ENCODE measurements at regions not wholly inside any gene's neighbourhood (a gene's known extent, or its start where the extent isn't known, plus 50 kb on each side); places are given as distances from the start of the nearest gene placed in this dataset.

DNA sequence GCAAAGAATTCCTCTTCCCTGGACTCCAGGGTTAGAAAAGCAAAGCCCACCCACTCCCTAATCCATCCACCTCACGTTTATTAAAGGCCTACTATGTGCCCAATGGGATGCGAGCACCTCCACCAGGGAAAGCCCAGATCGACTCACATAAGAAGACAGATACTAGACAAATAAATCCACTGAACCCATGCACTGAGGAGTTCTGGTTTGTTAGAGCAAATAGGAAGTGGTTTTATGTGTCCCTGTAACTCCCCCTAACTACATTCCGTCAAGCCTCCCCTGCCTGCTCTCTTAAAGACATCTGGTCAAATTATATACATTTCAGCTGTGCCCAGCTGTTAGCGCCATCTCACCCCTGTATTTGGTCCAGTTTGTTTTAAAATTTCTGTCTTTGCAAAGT lies 218.5 kb upstream of the RPL38 start:
- ChIA-PET CTCF (interaction anchor here (1.5 kb wide), 1 partner anchor 555 kb away, joined by 3 read pairs; no protein-coding TSS in a partner anchor), POLR2A (no interaction called here)
- TF ChIP-seq, protein P1, sequence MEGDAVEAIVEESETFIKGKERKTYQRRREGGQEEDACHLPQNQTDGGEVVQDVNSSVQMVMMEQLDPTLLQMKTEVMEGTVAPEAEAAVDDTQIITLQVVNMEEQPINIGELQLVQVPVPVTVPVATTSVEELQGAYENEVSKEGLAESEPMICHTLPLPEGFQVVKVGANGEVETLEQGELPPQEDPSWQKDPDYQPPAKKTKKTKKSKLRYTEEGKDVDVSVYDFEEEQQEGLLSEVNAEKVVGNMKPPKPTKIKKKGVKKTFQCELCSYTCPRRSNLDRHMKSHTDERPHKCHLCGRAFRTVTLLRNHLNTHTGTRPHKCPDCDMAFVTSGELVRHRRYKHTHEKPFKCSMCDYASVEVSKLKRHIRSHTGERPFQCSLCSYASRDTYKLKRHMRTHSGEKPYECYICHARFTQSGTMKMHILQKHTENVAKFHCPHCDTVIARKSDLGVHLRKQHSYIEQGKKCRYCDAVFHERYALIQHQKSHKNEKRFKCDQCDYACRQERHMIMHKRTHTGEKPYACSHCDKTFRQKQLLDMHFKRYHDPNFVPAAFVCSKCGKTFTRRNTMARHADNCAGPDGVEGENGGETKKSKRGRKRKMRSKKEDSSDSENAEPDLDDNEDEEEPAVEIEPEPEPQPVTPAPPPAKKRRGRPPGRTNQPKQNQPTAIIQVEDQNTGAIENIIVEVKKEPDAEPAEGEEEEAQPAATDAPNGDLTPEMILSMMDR (IDR thresholded peaks at IDR 0.05; ENCODE audit: control extremely low read depth, extremely low read depth, low read depth, missing control alignments) = no peak
- no peak for DNase-seq (ENCODE audit: extremely low spot score)

- CTCF ChIA-PET = interaction anchor here (0.9 to 1.5 kb wide), 2 partner anchors 13 to 556 kb away, joined by 3 to 4 read pairs; no protein-coding TSS in a partner anchor
- no peak for DNase-seq (ENCODE audit: extremely low spot score)
- TF ChIP-seq, protein P1 (IDR thresholded peaks at IDR 0.05; ENCODE audit: control extremely low read depth, extremely low read depth, low read depth, missing control alignments) = no peak
- POLR2A ChIA-PET = no interaction called here
Measured at GRCh38 chr17:73985466-73986015, 217.9 kb upstream of the RPL38 start.

- ChIA-PET CTCF (interaction anchor here (0.9 to 1.5 kb wide), 2 partner anchors 12 to 557 kb away, joined by 3 to 4 read pairs; no protein-coding TSS in a partner anchor), POLR2A (no interaction called here)
- no peak for DNase-seq (ENCODE audit: extremely low spot score)
- TF ChIP-seq, protein P1 (IDR thresholded peaks at IDR 0.05; ENCODE audit: control extremely low read depth, extremely low read depth, low read depth, missing control alignments) = no peak
Measured at GRCh38 chr17:73986641-73987177, 216.8 kb upstream of the RPL38 start.

- no peak for DNase-seq (ENCODE audit: extremely low spot score)
- POLR2A ChIA-PET = no interaction called here
- CTCF ChIA-PET = interaction anchor here (0.8 kb wide), 1 partner anchor 11 kb away, joined by 4 read pairs; no protein-coding TSS in a partner anchor
- TF ChIP-seq, protein P1 (IDR thresholded peaks at IDR 0.05; ENCODE audit: control extremely low read depth, extremely low read depth, low read depth, missing control alignments) = no peak
Measured at GRCh38 chr17:73987395-73987794, 216.1 kb upstream of the RPL38 start.

GRCh38 chr17:73987845-73988509 lies 215.5 kb upstream of the RPL38 start:
- TF ChIP-seq, protein P1 (IDR thresholded peaks at IDR 0.05; ENCODE audit: control extremely low read depth, extremely low read depth, low read depth, missing control alignments) = no peak
- ChIA-PET CTCF (interaction anchor here (0.8 kb wide), 1 partner anchor 11 kb away, joined by 4 read pairs; no protein-coding TSS in a partner anchor), POLR2A (no interaction called here)

GRCh38 chr17:73989671-73990070 lies 213.8 kb upstream of the RPL38 start:
- DNase-seq (ENCODE audit: extremely low spot score) = no peak
- ChIA-PET CTCF (interaction anchor here (1.1 kb wide), 1 partner anchor 11 kb away, joined by 3 read pairs; no protein-coding TSS in a partner anchor), POLR2A (no interaction called here)
- TF ChIP-seq, protein P1 (IDR thresholded peaks at IDR 0.05; ENCODE audit: control extremely low read depth, extremely low read depth, low read depth, missing control alignments) = no peak

More at GRCh38 chr17:73987845-73988509, 215.5 kb upstream of the RPL38 start:
- DNase-seq (ENCODE audit: extremely low spot score) = no peak

Data from GM10248 (cell line).